Right lobe of liver (tissue), 4 donors: ENCODE measurements at regions not wholly inside any gene's neighbourhood (a gene's known extent, or its start where the extent isn't known, plus 50 kb on each side); places are given as distances from the start of the nearest gene placed in this dataset.

Experiments
- POLR2A ChIP-seq: fragments of 450-650 bp; IDR thresholded peaks from one replicate; pipeline ENCODE4 v1.6.1; 2017; ENCODE audit warnings: antibody characterized with exemption, mild to moderate bottlenecking
- TF ChIP-seq, protein P1 (sequence below), 4 donors: fragments of 200-600 bp in 3 of 4; fragments of 450-650 bp in 1 of 4; IDR thresholded peaks; one replicate each; pipeline versions ENCODE4 v1.5.1 to v1.8.0; 2016 to 2022; ENCODE audit warnings: antibody characterized with exemption in 4 of 4, mild to moderate bottlenecking in 2 of 4
- donor health status: DM: no; HTN: no; CAD: no.
- donor health status: DM: no; HTN: no; CAD: no.
- donor health status: DM: no; HTN: yes; CAD: no.

DNA sequence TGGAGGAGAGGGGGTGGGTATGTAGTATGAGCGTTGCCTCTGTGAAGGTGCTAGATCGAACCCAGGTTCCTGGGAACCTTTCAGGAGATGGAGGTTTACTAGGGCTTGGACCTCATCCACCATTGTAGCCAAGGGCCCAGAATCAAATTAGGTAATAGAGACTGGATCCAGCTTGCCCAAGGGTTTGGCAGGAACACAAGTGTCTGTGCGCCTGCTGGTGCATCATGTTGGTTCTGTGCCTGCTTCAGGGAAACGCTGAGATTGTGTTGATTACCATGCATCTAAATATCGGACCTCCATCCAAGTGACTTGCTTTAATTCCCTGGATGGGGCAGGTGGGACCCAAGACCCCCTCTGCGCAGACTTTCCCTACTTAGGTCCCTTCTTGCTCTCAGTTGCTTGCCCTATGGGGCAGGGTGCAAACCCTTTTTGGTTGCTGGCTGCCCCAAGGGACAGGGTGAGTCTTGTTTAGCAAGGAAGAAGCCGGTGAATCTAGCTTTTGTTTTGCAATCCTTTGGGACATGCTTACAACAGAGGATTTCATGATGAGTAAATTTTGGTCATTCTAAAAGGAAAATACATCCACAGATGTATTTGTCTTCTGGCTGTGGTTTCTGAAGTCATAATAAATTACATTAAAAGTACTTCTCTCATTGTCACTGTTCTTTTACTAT lies 189.8 kb upstream of the PRICKLE1 start:
- TF ChIP-seq, protein P1, sequence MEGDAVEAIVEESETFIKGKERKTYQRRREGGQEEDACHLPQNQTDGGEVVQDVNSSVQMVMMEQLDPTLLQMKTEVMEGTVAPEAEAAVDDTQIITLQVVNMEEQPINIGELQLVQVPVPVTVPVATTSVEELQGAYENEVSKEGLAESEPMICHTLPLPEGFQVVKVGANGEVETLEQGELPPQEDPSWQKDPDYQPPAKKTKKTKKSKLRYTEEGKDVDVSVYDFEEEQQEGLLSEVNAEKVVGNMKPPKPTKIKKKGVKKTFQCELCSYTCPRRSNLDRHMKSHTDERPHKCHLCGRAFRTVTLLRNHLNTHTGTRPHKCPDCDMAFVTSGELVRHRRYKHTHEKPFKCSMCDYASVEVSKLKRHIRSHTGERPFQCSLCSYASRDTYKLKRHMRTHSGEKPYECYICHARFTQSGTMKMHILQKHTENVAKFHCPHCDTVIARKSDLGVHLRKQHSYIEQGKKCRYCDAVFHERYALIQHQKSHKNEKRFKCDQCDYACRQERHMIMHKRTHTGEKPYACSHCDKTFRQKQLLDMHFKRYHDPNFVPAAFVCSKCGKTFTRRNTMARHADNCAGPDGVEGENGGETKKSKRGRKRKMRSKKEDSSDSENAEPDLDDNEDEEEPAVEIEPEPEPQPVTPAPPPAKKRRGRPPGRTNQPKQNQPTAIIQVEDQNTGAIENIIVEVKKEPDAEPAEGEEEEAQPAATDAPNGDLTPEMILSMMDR (IDR thresholded peaks at IDR 0.05) = no peak
- no peak for TF ChIP-seq POLR2A
